H1 (cell line): ENCODE measurements at regions not wholly inside any gene's neighbourhood (a gene's known extent, or its start where the extent isn't known, plus 50 kb on each side); places are given as distances from the start of the nearest gene placed in this dataset.

ENCODE experiments used
- EP300 ChIP-seq, 2 experiments: IDR thresholded peaks; 1 replicate in 1 of 2; 2 replicates in 1 of 2; pipeline ENCODE4 v1.6.1; 2011 to 2012; ENCODE audit warnings: low read depth in 2 of 2, low read length in 2 of 2, mild to moderate bottlenecking in 2 of 2, borderline replicate concordance in 1 of 2, inconsistent platforms in 1 of 2, moderate library complexity in 1 of 2
- NRF1 ChIP-seq: IDR thresholded peaks from 2 replicates; pipeline ENCODE4 v1.6.1; 2011; ENCODE audit warnings: mild to moderate bottlenecking, low read depth, low read length, improper control_type of control experiment
- USF2 ChIP-seq: IDR thresholded peaks from 2 replicates; pipeline ENCODE4 v1.6.1; 2011; ENCODE audit warnings: low read length, improper control_type of control experiment

DNA sequence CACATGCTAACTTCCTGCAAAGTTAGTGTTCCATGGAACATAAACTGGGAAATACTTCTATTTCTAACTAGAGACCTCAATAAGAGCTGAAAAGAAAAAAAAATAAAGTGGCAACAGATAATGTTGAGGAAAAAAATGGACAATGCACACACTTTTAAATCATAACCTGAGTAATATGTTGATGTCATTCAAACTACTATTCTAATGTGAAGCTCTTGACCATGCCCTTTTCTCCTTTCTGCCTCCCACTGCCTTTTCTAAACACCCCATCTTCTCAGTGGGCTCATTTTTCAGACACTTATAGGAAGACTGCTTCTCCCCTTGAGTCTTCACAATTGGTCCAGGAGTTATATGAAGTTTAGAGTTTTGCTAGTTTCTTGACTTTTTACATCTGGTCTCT, 280.9 kb upstream of the NT5C1B start (continued):
- no peak for TF ChIP-seq USF2
- TF ChIP-seq NRF1 = no peak
- no peak for TF ChIP-seq EP300 (IDR thresholded peaks at IDR 0.05; ENCODE audit: borderline replicate concordance in 1 of 2, low read depth in 2 of 2, low read length in 2 of 2)
- TF ChIP-seq, all 59 proteins: peak for 0
